ENCODE measurements at regions not wholly inside any gene's neighbourhood (a gene's known extent, or its start where the extent isn't known, plus 50 kb on each side); places are given as distances from the start of the nearest gene placed in this dataset.

GRCh38 chr5:74535926-74536325 lies 104.6 kb downstream of the ENC1 start:
- no peak for FAIRE-seq

More at GRCh38 chr5:74535926-74536325, 104.6 kb downstream of the ENC1 start:
- ChIA-PET CTCF (interaction anchor here (0.8 kb wide), 1 partner anchor 145 kb away, joined by 6 read pairs; no protein-coding TSS in a partner anchor), POLR2A (no interaction called here)
- Histone ChIP-seq H3K79me2 (ENCODE audit: control insufficient read depth, insufficient read depth, low read length) (no peaks in the 10 kb centered on the region), H3K9me3 (replicated peaks; ENCODE audit: control insufficient read depth, insufficient read depth, low read length) (no peaks in the 10 kb centered on the region), H3K36me3 (ENCODE audit: control insufficient read depth in 2 of 2, extremely low read depth in 1 of 2, insufficient read depth in 2 of 2, low read length in 2 of 2) (no peaks in the 10 kb centered on the region), H3K4me3 (replicated peaks in 1 of 3; ENCODE audit: insufficient read depth in 1 of 3, low read depth in 1 of 3, low read length in 3 of 3) (no peak overlapping the region), H3K4me2 (ENCODE audit: insufficient read depth, low read length) (no peak overlapping the region), H3K4me1 (ENCODE audit: control insufficient read depth, extremely low read depth, insufficient read depth, low read length) (no peaks in the 10 kb centered on the region), H3K9ac (replicated peaks; ENCODE audit: extremely low read depth, insufficient read depth, low read length) (no peak overlapping the region), H3K9me1 (replicated peaks; ENCODE audit: control insufficient read depth, extremely low read depth, insufficient read depth, low read length) (no peaks in the 10 kb centered on the region), H4K20me1 (replicated peaks; ENCODE audit: control insufficient read depth, extremely low read depth, insufficient read depth, low read length) (no peaks in the 10 kb centered on the region), H3K27me3 (ENCODE audit: control insufficient read depth in 2 of 2, insufficient read depth in 2 of 2, low read length in 2 of 2) (no peaks in the 10 kb centered on the region), H3K27ac (ENCODE audit: insufficient read depth, low read depth, low read length) (no peak overlapping the region), H2AFZ (ENCODE audit: low read depth, low read length) (no peak overlapping the region)
- dilution Hi-C loops (cut with MboI; ENCODE audit: extremely low pct_ligation_motif_present, low sequenced_read_pairs) (no loop called here), intact Hi-C loops (cut with micrococcal nuclease) (no loop called here)
- TF ChIP-seq FOS (IDR thresholded peaks at IDR 0.05; ENCODE audit: borderline replicate concordance, insufficient read depth, low read length) (no peak), JUN (IDR thresholded peaks at IDR 0.05; ENCODE audit: borderline replicate concordance, insufficient read depth, insufficient read length, low read depth) (no peak), POLR2A (IDR thresholded peaks at IDR 0.05; ENCODE audit: low read depth, low read length) (no peak), MAX (IDR thresholded peaks at IDR 0.05; ENCODE audit: insufficient read depth, insufficient read length) (no peak), POLR2AphosphoS5 (IDR thresholded peaks at IDR 0.05; ENCODE audit: insufficient read depth, low read depth, low read length) (no peak), GATA2 (IDR thresholded peaks at IDR 0.05; ENCODE audit: insufficient read depth, insufficient read length, low read depth, low read length) (no peak), EZH2 (IDR thresholded peaks at IDR 0.05; ENCODE audit: borderline replicate concordance, low read depth, low read length, severe bottlenecking) (no peak), MYC (IDR thresholded peaks at IDR 0.05; ENCODE audit: low read depth, low read length) (no peak), CTCF (IDR thresholded peaks at IDR 0.05; ENCODE audit: extremely low read depth in 1 of 2, insufficient read depth in 1 of 2, low read depth in 1 of 2, low read length in 2 of 2) (no peak)
- DNase-seq (ENCODE audit: low read depth, low spot score) = no peak
- BruUV-seq (replicated peaks) = no TSS peak

Measured in endothelial cell of umbilical vein (primary cell).